A549 (cell line): ENCODE measurements at regions not wholly inside any gene's neighbourhood (a gene's known extent, or its start where the extent isn't known, plus 50 kb on each side); places are given as distances from the start of the nearest gene placed in this dataset.

Experiments used
- BHLHE40 ChIP-seq: IDR thresholded peaks from 2 replicates; pipeline ENCODE4 v1.6.1; 2012; ENCODE audit warnings: low read depth, low read length, inconsistent platforms
- CTCF ChIP-seq: fragments of >200 bp; sonication (Bioruptor Twin); formaldehyde crosslinking; IDR thresholded peaks from 3 replicates; pipeline ENCODE4 v1.5.1; 2016
- HOXB5 ChIP-seq: fragments of 250-450 bp; sonication (Bioruptor Pico); IDR thresholded peaks from 2 replicates; pipeline ENCODE4 v1.5.0; 2020; ENCODE audit warnings: mild to moderate bottlenecking, moderate library complexity
- MAFK ChIP-seq: fragments of 450-650 bp; IDR thresholded peaks from 2 replicates; pipeline ENCODE4 v1.6.1; 2014; ENCODE audit not compliant: partially characterized antibody
- NPAS2 ChIP-seq: fragments of 250-450 bp; sonication (Bioruptor Pico); IDR thresholded peaks from 2 replicates; pipeline ENCODE4 v1.8.0; 2022; ENCODE audit warnings: mild to moderate bottlenecking, moderate library complexity, borderline replicate concordance

GRCh38 chr5:93296338-93296737, 284.7 kb downstream of the NR2F1-AS1 start:
- TF ChIP-seq CTCF (no peak), MAFK (no peak), BHLHE40 (no peak), NPAS2 (CRISPR knock-in tag) (no peak), HOXB5 (CRISPR knock-in tag) (no peak)
